Vagina (tissue), 2 donors: ENCODE measurements at regions not wholly inside any gene's neighbourhood (a gene's known extent, or its start where the extent isn't known, plus 50 kb on each side); places are given as distances from the start of the nearest gene placed in this dataset.

ENCODE experiments used
- CTCF ChIP-seq, 3 experiments: fragments of 450-650 bp in 2 of 3; fragments of 200-600 bp in 1 of 3; sonication (generic) in 1 of 3; IDR thresholded peaks; one replicate each; pipeline ENCODE4 v1.5.1; 2017 to 2019; ENCODE audit warnings: antibody characterized with exemption in 3 of 3, mild to moderate bottlenecking in 2 of 3, moderate library complexity in 2 of 3
- POLR2AphosphoS5 ChIP-seq, 2 donors: sonication (generic); formaldehyde crosslinking; IDR thresholded peaks; one replicate each; pipeline ENCODE4 v1.9.0; 2017; ENCODE audit warnings: antibody characterized with exemption in 2 of 2, mild to moderate bottlenecking in 2 of 2, low read depth in 1 of 2; ENCODE audit not compliant: insufficient read depth in 1 of 2

GRCh38 chr2:161017780-161018470 is 142.3 kb upstream of the TANK start:
- TF ChIP-seq CTCF (IDR thresholded peaks at IDR 0.05) (no peak), POLR2AphosphoS5 (IDR thresholded peaks at IDR 0.05; ENCODE audit: insufficient read depth in 1 of 2, low read depth in 1 of 2) (no peak)
